PC-9 (cell line): ENCODE measurements at regions not wholly inside any gene's neighbourhood (a gene's known extent, or its start where the extent isn't known, plus 50 kb on each side); places are given as distances from the start of the nearest gene placed in this dataset.

Experiments
- BruUV-seq: library from RNA; stranded (reverse); fragments of 400-500 nt; replicated peaks from 2 replicates; lab custom pipeline; 2021; lab: Mats Ljungman, UMichigan
- CTCF ChIA-PET: fragments of 300-600 bp; sonication (Branson Sonifier 250); formaldehyde crosslinking; loops from one replicate; lab custom pipeline; 2022; ENCODE audit warnings: antibody characterized with exemption; lab: Charles Lee
- POLR2A ChIA-PET: fragments of 300-600 bp; sonication (Branson Sonifier 250); formaldehyde crosslinking; loops from one replicate; lab custom pipeline; 2022; ENCODE audit warnings: antibody characterized with exemption; ENCODE audit not compliant: unreplicated experiment; lab: Charles Lee
- DNase-seq, 2 experiments: peaks; one replicate each; pipeline versions ENCODE4 v3.0.0 to v3.0.0-alpha.2; 2015 to 2022; ENCODE audit warnings: mixed read lengths in 1 of 2
- H2AFZ ChIP-seq: fragments of 200-600 bp; sonication (generic); 2 replicates; pipeline ENCODE4 v1.8.1; 2017; ENCODE audit warnings: antibody characterized with exemption
- H3F3A ChIP-seq: fragments of 200-600 bp; sonication (generic); 2 replicates; pipeline ENCODE4 v1.8.1; 2017; ENCODE audit warnings: antibody characterized with exemption, mild to moderate bottlenecking, low read depth; ENCODE audit not compliant: insufficient read depth
- H3K27ac ChIP-seq: fragments of 200-600 bp; sonication (generic); 2 replicates; pipeline ENCODE4 v1.6.1; 2016; ENCODE audit warnings: mixed run types
- H3K27me3 ChIP-seq: fragments of 200-600 bp; sonication (generic); 2 replicates; pipeline ENCODE4 v1.6.1; 2016; ENCODE audit warnings: low read depth, mixed run types; ENCODE audit not compliant: insufficient read depth
- H3K36me3 ChIP-seq: fragments of 200-600 bp; sonication (generic); 2 replicates; pipeline ENCODE4 v1.6.1; 2016; ENCODE audit warnings: low read depth, mixed run types
- H3K4me1 ChIP-seq: fragments of 200-600 bp; sonication (generic); replicated peaks from 2 replicates; pipeline ENCODE4 v1.6.1; 2016; ENCODE audit warnings: mixed run types; ENCODE audit not compliant: insufficient read depth
- H3K4me2 ChIP-seq: fragments of 200-600 bp; sonication (generic); 2 replicates; pipeline ENCODE4 v1.6.1; 2017; ENCODE audit warnings: mixed run types
- H3K4me3 ChIP-seq: fragments of 200-600 bp; sonication (generic); 2 replicates; pipeline ENCODE4 v1.6.1; 2016; ENCODE audit warnings: mixed run types
- H3K79me2 ChIP-seq: fragments of 200-600 bp; sonication (generic); 2 replicates; pipeline ENCODE4 v1.6.1; 2017; ENCODE audit warnings: low read depth, mixed run types
- H3K9me2 ChIP-seq: fragments of 200-600 bp; sonication (generic); 2 replicates; pipeline ENCODE4 v1.8.1; 2017; ENCODE audit warnings: mild to moderate bottlenecking; ENCODE audit not compliant: insufficient read depth
- H3K9me3 ChIP-seq: fragments of 200-600 bp; sonication (generic); 2 replicates; pipeline ENCODE4 v1.8.1; 2016; ENCODE audit warnings: low read depth; ENCODE audit not compliant: insufficient read depth
- H4K20me1 ChIP-seq: fragments of 200-600 bp; sonication (generic); 2 replicates; pipeline ENCODE4 v1.8.1; 2017; ENCODE audit not compliant: insufficient read depth
- EZH2 ChIP-seq: fragments of 200-600 bp; sonication (generic); IDR thresholded peaks from 2 replicates; pipeline ENCODE4 v1.8.0; 2017; ENCODE audit warnings: antibody characterized with exemption, low read depth
- intact Hi-C: fragments of 100-400 bp; cut with micrococcal nuclease; formaldehyde crosslinking; loops from one replicate; pipeline ENCODE4 v1.10.0; 2022; ENCODE audit not compliant: unreplicated experiment
- TF ChIP-seq, protein P1 (sequence below): fragments of 200-600 bp; sonication (generic); conservative IDR thresholded peaks from 2 replicates; pipeline ENCODE4 v1.6.1; 2017; ENCODE audit warnings: mixed run types, antibody characterized with exemption, mild to moderate bottlenecking, moderate library complexity

DNA sequence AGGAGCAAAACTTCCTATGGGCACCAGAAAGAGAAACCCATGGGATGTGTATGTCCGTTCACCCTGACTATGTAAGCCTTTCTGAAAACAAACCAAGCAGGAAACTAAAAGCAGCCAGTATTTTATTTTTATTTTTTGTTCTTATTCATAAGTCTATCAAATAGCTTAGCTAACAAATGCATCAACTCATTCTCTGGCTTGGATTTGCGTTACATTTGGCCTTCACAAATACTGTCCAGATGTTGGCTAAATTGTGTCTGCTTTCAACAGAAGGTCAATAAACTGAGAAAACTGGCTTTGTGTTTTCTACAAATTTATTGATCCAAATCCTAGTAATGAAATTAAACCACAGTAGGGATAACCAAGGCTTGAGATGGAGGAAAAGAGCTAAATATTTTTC lies 379.0 kb downstream of the NOVA1 start:
- Histone ChIP-seq H3K4me3 (no peak overlapping the region), H3F3A (no peaks in the 10 kb centered on the region), H3K4me1 (no peaks in the 10 kb centered on the region), H3K27me3 (no peaks in the 10 kb centered on the region), H3K9me3 (no peaks in the 10 kb centered on the region), H4K20me1 (no peaks in the 10 kb centered on the region), H3K36me3 (no peaks in the 10 kb centered on the region), H3K79me2 (no peaks in the 10 kb centered on the region), H3K9me2 (no peaks in the 10 kb centered on the region; the same call in 1 of the 2 replicates), H3K27ac (no peak overlapping the region), H2AFZ (no peak overlapping the region), H3K4me2 (no peak overlapping the region)
- ChIA-PET CTCF (interaction anchor here (0.8 kb wide), 1 partner anchor 24 kb away, joined by 3 read pairs; no protein-coding TSS in a partner anchor), POLR2A (no interaction called here)
- no peak for DNase-seq
- no TSS peak for BruUV-seq
- TF ChIP-seq, protein P1, sequence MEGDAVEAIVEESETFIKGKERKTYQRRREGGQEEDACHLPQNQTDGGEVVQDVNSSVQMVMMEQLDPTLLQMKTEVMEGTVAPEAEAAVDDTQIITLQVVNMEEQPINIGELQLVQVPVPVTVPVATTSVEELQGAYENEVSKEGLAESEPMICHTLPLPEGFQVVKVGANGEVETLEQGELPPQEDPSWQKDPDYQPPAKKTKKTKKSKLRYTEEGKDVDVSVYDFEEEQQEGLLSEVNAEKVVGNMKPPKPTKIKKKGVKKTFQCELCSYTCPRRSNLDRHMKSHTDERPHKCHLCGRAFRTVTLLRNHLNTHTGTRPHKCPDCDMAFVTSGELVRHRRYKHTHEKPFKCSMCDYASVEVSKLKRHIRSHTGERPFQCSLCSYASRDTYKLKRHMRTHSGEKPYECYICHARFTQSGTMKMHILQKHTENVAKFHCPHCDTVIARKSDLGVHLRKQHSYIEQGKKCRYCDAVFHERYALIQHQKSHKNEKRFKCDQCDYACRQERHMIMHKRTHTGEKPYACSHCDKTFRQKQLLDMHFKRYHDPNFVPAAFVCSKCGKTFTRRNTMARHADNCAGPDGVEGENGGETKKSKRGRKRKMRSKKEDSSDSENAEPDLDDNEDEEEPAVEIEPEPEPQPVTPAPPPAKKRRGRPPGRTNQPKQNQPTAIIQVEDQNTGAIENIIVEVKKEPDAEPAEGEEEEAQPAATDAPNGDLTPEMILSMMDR: no peak
- TF ChIP-seq EZH2: no peak
- intact Hi-C loops: no loop called here

DNA sequence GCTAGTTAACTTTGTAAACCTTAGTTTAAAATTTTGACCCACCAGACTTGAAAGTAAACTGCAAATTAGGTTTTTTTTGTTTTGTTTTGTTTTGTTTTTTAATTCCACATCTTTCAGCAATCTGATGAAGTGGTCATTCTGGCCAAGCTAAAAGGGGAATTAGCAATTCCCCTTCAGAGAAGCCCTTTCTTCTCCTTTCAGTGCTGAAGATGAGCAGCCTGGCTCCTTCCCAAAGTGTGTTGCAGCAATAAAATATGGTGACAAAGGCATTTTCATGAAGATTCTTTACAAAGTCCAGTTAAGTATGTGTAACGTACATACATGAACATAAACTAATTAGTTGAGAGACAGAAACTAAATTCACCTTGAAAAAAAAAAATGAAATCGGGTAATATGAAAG lies 380.1 kb downstream of the NOVA1 start:
- no peak overlapping the region for H3K4me2 ChIP-seq
- intact Hi-C loops: no loop called here
- ChIA-PET POLR2A (no interaction called here), CTCF (no interaction called here)
- no peaks in the 10 kb centered on the region for H3K36me3 ChIP-seq
- H4K20me1 ChIP-seq: no peaks in the 10 kb centered on the region
- H3K4me3 ChIP-seq: no peak overlapping the region
- BruUV-seq: no TSS peak
- H3F3A ChIP-seq: no peaks in the 10 kb centered on the region
- H3K27ac ChIP-seq: no peak overlapping the region
- no peak for TF ChIP-seq EZH2
- TF ChIP-seq, protein P1: no peak
- H3K4me1 ChIP-seq: no peaks in the 10 kb centered on the region
- no peaks in the 10 kb centered on the region for H3K9me3 ChIP-seq
- no peak for DNase-seq
- no peaks in the 10 kb centered on the region; the same call in 1 of the 2 replicates for H3K9me2 ChIP-seq
- H3K79me2 ChIP-seq: no peaks in the 10 kb centered on the region
- no peaks in the 10 kb centered on the region for H3K27me3 ChIP-seq
- no peak overlapping the region for H2AFZ ChIP-seq

DNA sequence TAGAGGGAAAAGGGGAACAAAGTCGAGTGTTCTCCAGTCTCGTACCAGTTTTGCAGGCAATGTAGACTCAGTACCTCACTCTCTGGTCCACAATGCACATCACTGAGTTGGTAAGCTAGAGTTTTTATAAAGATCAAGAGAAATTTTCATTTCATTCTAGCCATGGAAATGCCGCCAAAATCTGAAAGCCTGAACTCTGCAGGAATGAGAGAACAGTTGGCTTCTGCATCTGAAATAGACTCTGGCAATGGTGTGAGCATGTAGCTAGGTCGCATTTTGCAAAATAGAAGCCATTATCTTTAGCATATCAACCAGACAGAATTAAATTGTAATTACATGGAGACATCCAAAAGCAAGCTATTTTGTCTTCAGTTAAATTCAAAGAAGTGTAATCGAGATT lies 381.0 kb downstream of the NOVA1 start:
- H3K27ac ChIP-seq: no peak overlapping the region
- DNase-seq: no peak
- TF ChIP-seq EZH2: no peak
- TF ChIP-seq, protein P1: no peak
- no peak overlapping the region for H2AFZ ChIP-seq
- no peaks in the 10 kb centered on the region for H3K36me3 ChIP-seq
- H3K9me2 ChIP-seq: no peaks in the 10 kb centered on the region; the same call in 1 of the 2 replicates
- no peaks in the 10 kb centered on the region for H3K9me3 ChIP-seq
- H3F3A ChIP-seq: no peaks in the 10 kb centered on the region
- intact Hi-C loops: no loop called here
- BruUV-seq: no TSS peak
- CTCF ChIA-PET: no interaction called here
- no peaks in the 10 kb centered on the region for H3K4me1 ChIP-seq
- POLR2A ChIA-PET: no interaction called here
- H3K27me3 ChIP-seq: no peaks in the 10 kb centered on the region
- no peaks in the 10 kb centered on the region for H4K20me1 ChIP-seq
- H3K79me2 ChIP-seq: no peaks in the 10 kb centered on the region
- H3K4me2 ChIP-seq: no peak overlapping the region
- H3K4me3 ChIP-seq: no peak overlapping the region
